ENCODE measurements at regions not wholly inside any gene's neighbourhood (a gene's known extent, or its start where the extent isn't known, plus 50 kb on each side); places are given as distances from the start of the nearest gene placed in this dataset.

- TF ChIP-seq, protein P1, sequence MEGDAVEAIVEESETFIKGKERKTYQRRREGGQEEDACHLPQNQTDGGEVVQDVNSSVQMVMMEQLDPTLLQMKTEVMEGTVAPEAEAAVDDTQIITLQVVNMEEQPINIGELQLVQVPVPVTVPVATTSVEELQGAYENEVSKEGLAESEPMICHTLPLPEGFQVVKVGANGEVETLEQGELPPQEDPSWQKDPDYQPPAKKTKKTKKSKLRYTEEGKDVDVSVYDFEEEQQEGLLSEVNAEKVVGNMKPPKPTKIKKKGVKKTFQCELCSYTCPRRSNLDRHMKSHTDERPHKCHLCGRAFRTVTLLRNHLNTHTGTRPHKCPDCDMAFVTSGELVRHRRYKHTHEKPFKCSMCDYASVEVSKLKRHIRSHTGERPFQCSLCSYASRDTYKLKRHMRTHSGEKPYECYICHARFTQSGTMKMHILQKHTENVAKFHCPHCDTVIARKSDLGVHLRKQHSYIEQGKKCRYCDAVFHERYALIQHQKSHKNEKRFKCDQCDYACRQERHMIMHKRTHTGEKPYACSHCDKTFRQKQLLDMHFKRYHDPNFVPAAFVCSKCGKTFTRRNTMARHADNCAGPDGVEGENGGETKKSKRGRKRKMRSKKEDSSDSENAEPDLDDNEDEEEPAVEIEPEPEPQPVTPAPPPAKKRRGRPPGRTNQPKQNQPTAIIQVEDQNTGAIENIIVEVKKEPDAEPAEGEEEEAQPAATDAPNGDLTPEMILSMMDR (IDR thresholded peaks at IDR 0.05; ENCODE audit: low read depth, low read length), result no peak
- no peak for TF ChIP-seq EZH2phosphoT487 (IDR thresholded peaks at IDR 0.05; ENCODE audit: low read depth)
These were observed 56.7 kb upstream of the GALNT9 start for GRCh38 chr12:132385923-132386751.
